GM08714 (cell line): ENCODE measurements at regions not wholly inside any gene's neighbourhood (a gene's known extent, or its start where the extent isn't known, plus 50 kb on each side); places are given as distances from the start of the nearest gene placed in this dataset.

ENCODE experiments used
- H3K4me3 ChIP-seq: fragments of 200-500 bp; sonication (Bioruptor generic); 2 replicates; pipeline ENCODE4 v1.5.1; 2014; ENCODE audit warnings: mild to moderate bottlenecking, low read length, inconsistent platforms
- ZNF274 ChIP-seq: IDR thresholded peaks from 2 replicates; pipeline ENCODE4 v1.6.1; 2012; ENCODE audit warnings: mild to moderate bottlenecking, low read depth, low read length

DNA sequence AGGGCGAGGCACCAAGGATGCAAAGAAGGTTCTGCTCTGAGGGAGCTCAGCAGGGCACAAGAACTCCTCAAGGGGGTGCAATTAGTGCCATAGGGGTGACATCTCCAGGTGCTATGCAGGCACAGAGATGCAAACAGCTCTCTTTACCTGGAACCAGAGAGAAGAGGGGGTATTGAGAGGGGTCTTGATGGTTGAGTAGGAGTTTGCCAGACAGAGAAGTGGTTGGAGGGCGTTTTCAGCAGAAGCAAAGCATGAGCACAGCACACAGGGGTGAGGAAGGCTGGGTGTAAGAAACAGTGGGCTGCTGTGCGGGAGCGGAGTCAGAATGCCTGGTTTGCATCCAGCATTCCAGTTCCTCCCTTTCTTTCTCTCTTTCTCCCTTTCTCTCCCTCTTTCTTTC is 81.8 kb upstream of the LHX1 start:
- no peak overlapping the region for H3K4me3 ChIP-seq
- TF ChIP-seq ZNF274: no peak

DNA sequence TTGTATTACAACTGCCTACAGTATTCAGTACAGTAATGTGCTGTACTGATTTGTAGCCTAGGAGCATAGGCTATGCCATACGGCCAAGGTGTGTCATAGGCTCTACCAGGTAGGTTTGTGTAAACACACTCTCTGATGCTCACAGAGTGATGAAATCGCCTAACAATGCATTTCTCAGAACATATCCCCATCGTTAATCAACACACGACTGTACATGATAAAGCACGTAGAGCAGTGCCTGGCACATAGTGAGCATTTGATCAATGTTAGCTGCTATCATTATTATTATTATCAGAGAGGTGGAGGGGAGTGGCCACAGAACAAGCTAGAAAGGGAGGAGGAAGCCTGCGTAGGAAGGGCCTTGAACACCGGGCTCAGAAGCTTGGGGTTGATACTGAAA is 81.1 kb upstream of the LHX1 start:
- H3K4me3 ChIP-seq: no peak overlapping the region
- TF ChIP-seq ZNF274: no peak

DNA sequence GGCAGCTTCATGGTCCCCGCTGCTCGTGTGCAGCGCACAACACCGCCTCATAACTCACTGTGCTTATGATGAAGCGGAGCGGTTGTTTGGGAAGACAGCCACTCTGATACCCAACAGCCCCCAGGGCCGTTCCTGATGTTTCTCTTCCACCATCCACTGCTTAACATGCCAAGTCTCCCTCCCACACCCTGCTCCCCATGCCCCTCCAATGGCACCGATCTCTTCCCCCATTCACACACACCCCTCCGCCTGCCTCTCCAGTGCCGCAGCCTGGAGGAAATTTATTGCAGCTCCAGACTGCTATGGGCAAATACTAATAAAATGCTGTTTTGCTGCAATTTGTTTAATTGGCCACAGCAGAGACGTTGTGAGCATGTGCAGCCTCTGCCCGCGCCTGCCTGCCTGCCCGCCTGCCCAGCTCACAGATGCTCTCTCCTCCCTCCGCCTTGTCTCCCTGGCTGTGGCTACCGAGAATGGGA is 80.3 kb upstream of the LHX1 start:
- no peak for TF ChIP-seq ZNF274
- H3K4me3 ChIP-seq: no peak overlapping the region

DNA sequence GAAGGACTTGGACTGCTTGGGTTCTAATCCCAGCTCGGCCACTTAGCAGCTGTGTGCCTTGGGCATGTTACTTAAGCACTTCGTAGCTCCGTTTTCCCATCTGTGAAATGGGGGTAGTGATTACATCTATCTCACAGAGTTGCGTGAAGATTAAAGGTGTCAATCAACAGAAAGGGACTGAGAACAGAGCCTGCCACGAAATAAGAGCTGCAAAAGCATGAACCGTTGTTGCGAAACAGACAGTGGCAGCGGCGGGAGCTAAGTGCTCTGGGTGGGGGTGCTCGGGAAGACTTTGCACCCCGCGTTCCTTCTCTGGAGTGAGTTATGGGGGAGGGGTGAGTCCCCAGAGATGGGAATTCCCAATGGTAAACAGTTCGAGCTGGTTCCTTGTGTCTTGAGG is 79.6 kb upstream of the LHX1 start:
- H3K4me3 ChIP-seq: no peak overlapping the region
- TF ChIP-seq ZNF274: no peak

DNA sequence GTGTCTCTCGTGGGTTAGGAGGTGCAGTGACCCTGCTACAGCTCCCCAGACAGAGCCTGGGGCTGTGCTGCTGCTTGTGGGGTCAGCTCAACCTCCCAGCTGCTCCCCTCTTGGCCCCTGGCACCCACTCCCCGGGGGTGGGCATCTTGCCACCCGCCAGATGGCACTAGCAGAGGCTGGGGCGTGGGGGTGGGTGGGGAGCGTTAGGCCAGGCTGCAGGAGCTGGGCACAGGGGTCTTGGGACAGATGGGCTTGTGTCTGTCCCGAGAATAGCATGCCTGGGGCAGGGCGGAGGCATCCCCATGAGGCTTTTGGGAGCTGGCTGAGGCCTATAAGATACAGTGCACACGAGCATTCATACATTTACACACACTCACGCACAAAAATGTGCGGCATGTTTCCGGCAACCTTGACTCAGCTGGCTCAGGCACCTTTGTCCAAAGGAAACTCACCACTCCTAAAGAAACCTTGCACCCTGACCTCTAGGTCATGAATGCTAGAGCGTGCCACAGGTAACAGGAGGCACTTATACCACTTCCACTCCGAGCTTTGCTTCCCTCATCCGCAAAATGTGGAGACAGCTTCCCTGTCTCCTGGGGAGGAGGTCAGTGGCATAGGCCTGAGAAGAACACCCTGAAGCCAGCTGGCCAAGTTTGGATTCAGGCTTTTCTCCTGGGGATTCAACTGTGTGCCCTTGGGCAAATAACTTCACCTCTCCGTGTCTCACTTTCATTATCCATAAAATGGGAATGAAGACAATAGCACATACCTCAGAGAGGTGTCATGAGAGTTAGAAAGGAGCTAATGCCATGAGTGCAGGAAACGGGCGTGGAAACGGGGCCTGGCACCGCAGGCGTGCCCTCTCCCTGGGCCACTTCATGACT is 78.9 kb upstream of the LHX1 start:
- no peak for TF ChIP-seq ZNF274
- no peak overlapping the region for H3K4me3 ChIP-seq

DNA sequence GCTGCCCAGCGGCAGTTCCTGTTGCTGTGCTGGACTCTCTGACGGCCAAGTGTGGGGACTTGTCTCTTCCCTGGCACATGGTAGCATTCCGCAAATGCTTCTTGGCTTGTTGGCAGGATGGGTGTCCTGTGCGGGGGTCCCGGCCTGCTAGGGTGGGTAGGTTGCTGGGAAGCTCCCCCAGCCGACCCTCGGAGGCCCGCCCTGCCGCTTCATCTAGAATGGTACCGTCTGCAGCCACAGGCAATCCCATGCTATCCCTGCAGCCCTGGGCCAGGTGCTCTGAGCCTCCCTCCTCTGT is 78.3 kb upstream of the LHX1 start:
- H3K4me3 ChIP-seq: no peak overlapping the region
- no peak for TF ChIP-seq ZNF274

DNA sequence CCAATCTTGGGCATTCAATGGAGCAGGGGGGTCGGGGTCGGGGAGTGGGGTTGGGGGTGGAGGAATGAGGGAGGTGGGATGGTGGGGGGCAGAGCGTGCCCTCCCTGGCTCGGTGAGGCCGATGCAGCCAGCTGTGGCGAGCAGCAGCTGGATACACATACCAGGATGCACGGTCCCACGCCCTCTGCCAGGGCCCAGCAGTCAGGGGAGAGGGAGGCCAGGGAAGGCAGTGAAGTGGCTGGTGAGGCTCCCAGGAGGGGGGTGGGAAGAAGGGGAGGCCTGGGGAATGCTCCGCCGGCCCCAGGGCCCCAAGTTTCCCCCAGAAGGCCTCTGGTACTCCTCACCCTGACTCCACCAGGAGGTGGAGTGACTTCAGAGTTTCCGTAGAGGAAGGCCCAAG is 77.6 kb upstream of the LHX1 start:
- TF ChIP-seq ZNF274: no peak
- H3K4me3 ChIP-seq: no peak overlapping the region

DNA sequence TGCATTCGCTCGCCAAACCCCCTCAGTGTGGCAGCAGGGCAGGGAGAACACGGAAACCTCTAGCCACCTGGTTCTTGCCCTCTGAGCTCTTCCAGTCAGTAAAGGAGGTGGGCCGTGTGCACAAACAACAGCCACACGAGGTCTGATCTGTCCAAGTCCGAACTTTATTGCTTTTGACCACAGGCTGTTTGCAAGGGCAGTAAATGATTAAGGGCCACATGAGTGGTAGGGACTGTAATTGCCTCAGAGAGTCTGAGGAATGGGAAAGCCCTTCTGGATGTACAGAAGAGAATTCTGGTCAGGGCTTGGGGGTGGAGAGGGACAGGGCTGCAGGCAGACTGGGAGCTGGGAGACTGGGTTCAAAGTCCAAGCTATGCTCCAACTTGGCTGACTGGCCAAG is 75.7 kb upstream of the LHX1 start:
- TF ChIP-seq ZNF274: no peak
- no peak overlapping the region for H3K4me3 ChIP-seq

DNA sequence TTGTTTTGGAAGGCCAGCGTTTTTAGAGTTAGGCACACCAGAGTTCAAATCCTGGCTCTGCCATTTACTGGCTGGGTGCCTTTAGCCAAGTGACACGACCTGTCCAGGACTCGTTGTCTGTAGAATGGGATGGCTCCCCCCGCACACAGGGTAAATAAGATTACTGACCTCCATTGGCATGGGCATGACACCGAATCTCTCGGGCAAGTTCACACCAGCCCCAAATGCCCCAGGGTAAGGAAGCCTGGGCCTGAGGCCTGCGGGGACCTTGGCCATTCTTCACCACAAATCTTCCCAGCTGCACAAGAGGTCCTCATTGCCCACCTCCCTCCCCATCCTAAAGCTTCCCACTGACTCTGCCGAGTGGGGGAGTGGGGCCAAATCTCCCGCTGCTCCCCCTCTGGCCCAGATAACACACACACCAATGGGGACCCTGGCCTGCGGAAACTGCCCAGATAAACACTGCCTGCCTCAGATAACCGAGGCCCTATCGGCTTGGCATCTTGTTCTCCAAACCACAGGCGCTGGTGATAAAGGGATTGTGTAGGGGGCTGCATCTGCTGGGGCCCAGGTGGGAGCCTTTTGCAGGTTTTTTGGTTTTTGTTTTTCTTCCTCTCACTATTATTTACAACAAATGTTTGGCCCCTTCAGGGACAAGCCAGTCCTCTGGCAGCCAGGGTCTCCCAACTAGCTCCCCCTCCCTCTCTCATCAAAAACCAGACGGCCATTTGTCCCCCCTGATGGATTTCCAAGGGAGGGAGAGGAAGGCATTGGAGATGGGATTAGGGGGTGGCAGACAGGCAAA is 75.0 kb upstream of the LHX1 start:
- TF ChIP-seq ZNF274: no peak
- H3K4me3 ChIP-seq: no peak overlapping the region

DNA sequence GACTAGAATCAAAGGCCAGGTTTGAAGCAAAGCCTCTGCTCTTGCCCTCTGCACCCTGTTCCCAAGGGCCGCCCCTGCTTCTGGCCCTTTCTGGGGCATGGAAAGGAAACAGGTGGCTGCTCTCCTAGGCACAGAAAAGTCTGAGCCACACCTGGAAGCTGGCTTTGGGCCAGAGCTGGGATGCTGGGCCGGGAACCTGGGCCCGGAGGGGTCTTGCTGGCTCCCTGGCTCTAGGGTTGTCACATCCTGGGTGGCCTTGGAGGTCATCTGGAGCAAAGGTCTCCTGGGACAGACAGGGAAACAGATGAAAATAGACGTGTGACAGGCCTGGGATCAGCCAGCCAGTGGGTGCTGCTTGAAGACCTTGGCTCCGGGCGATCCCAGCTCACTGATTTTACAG is 74.1 kb upstream of the LHX1 start:
- no peak overlapping the region for H3K4me3 ChIP-seq
- TF ChIP-seq ZNF274: no peak

DNA sequence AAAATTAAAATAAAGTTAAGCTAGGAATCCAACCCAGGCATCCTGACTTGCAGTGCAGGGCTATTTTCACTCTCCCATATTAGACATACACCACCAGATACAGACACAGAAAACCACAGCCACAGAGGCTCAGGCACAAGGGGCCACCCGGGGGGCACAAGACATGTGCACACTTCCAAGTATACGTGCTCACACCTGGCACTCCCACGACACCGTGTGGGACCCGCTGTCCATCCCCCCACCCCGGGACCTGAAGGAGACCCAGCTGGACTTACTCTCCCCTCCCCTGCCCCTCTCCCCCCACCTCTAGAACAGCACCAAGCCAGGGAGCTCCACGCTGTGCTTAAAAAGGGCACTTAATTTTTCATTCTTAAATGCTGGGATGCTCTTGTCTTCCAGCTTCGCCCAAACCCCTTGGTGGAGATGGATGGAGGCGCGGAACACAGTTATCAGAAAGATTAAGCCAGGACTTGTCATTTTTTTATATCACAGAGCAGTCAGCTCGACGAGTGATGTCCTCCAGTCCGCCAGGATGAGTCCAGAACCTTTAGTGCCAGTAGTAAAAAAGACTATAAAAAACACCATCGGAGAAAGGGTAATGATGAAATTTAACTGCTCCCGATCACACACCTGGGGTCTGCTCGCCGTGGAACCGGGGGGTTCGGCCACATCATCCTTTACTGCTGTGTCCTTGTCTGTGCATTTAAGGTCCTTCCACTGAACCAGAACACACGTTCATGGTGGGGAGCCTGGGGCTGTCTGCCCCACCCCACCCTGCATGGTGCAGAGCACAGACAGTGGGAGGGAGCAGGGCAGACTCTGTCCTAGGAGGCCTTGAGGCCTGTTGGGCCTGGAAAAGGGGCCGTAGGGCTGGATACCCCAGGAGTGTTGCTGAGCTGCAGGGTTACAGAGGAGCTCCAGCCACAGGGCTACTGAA is 73.3 kb upstream of the LHX1 start:
- no peak for TF ChIP-seq ZNF274
- no peak overlapping the region for H3K4me3 ChIP-seq

DNA sequence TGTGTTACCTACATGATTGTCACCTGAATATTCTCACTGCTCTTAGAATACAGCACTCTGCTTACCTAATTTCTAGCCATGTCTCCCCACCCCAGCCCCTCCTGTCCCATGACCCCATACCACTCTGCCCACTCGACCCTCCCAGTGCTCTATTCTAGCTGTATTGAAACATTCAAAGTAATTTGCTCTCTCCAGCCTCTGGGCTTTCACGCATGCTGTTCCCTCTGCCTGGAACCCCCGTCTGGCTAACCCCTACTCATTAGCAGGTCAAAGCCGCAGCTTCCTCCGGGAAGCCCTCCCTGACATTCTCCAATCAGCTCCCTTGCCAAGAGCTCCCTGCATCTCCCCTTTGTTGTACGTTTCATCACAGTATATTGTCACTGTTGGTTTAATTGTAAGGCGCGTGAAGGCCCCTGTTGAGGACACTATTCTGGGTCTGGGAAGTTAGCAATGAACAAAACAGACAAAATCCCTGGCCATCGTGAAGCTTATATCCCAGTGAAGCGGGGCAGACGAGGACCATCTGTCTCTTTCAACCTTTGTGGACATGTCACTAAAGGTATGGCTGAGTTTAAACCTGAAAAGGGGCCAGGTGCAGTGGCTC is 72.3 kb upstream of the LHX1 start:
- no peak overlapping the region for H3K4me3 ChIP-seq
- TF ChIP-seq ZNF274: no peak

DNA sequence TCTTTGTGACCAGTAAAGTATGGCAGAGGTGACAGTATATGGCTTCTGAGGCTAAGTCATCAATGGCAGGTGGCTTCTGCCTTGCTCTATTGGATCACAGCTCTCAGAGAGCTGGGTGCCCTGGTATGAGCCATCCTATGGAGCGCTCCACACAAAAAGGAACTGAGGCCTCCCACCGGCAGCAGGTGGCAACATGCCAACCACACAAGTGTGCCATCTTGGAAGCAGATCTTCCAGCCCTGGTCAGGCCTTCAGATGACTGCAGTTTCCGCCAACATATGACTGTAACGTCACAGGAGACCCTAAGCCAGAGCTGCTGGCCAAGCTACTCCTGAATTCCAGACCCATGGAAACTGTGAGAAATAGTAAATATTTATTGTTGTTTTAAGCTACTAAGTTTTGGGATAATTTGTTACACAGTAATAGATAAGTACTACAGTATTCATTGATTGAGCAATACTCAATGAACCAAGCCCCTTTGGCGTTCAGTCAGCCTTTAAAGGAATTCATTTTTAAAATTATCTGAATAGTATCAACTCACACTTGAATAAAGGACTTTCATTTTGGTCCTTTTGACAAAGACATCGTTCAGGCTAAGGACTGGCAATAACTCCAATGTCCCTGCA is 69.4 kb upstream of the LHX1 start:
- TF ChIP-seq ZNF274: no peak
- H3K4me3 ChIP-seq: no peak overlapping the region

DNA sequence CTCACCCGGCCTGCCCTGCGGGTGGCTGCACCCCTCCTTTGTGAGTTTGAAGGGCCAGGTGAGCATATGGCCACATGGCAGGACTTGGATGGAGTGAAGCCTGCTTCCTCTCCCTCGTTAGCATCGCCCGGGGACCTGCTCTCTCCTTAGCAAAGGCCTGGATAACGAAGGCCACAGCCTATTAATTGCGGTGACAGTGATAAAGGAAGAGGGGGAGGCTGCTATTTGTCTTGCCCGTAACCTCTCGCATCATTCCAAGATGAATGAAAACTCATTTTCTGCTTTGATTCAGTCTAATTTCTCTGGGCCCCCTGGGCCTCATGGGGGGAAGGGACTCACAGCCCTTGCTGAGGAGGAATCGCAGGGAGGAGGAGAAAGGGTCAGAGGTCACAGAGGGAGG is 68.5 kb upstream of the LHX1 start:
- no peak for TF ChIP-seq ZNF274
- no peak overlapping the region for H3K4me3 ChIP-seq
